ENCODE measurements at regions not wholly inside any gene's neighbourhood (a gene's known extent, or its start where the extent isn't known, plus 50 kb on each side); places are given as distances from the start of the nearest gene placed in this dataset.

GRCh38 chr4:157706155-157706554 lies 466.7 kb downstream of the GASK1B start:
- Histone ChIP-seq H3K27ac (no peak overlapping the region), H3K36me3 (no peaks in the 10 kb centered on the region), H3K9me3 (no peaks in the 10 kb centered on the region), H3K4me3 (no peak overlapping the region), H3K4me1 (no peaks in the 10 kb centered on the region), H3K27me3 (no peaks in the 10 kb centered on the region)
- DNase-seq (ENCODE audit: low spot score in 2 of 2): no peak
- intact Hi-C loops (cut with DNase I; ENCODE audit: low total_unique reads): no loop called here
- no peak for TF ChIP-seq CTCF (IDR thresholded peaks at IDR 0.05)
- no peak for TF ChIP-seq POLR2AphosphoS5 (IDR thresholded peaks at IDR 0.05)
- TF ChIP-seq POLR2A (IDR thresholded peaks at IDR 0.05): no peak

GRCh38 chr4:157702831-157703230 lies 470.0 kb downstream of the GASK1B start:
- TF ChIP-seq POLR2A (IDR thresholded peaks at IDR 0.05) (no peak), CTCF (IDR thresholded peaks at IDR 0.05) (no peak), POLR2AphosphoS5 (IDR thresholded peaks at IDR 0.05) (no peak)
- Histone ChIP-seq H3K4me1 (no peaks in the 10 kb centered on the region), H3K27me3 (no peaks in the 10 kb centered on the region), H3K27ac (no peak overlapping the region), H3K4me3 (no peak overlapping the region), H3K9me3 (no peaks in the 10 kb centered on the region), H3K36me3 (no peaks in the 10 kb centered on the region)
- DNase-seq (ENCODE audit: low spot score in 2 of 2): no peak
- intact Hi-C loops (cut with DNase I; ENCODE audit: low total_unique reads): no loop called here

- Histone ChIP-seq H3K36me3 (no peaks in the 10 kb centered on the region), H3K4me3 (no peak overlapping the region), H3K9me3 (no peaks in the 10 kb centered on the region), H3K4me1 (no peaks in the 10 kb centered on the region), H3K27ac (no peak overlapping the region), H3K27me3 (no peaks in the 10 kb centered on the region)
- intact Hi-C loops (cut with DNase I; ENCODE audit: low total_unique reads): no loop called here
- no peak for TF ChIP-seq CTCF (IDR thresholded peaks at IDR 0.05)
- no peak for TF ChIP-seq POLR2A (IDR thresholded peaks at IDR 0.05)
- no peak for TF ChIP-seq POLR2AphosphoS5 (IDR thresholded peaks at IDR 0.05)
- DNase-seq (ENCODE audit: low spot score in 2 of 2): no peak
These were observed 471.2 kb downstream of the GASK1B start for GRCh38 chr4:157701695-157701994.

GRCh38 chr4:157700898-157701694 lies 471.7 kb downstream of the GASK1B start:
- TF ChIP-seq CTCF (IDR thresholded peaks at IDR 0.05): no peak
- TF ChIP-seq POLR2AphosphoS5 (IDR thresholded peaks at IDR 0.05): no peak
- no peak for TF ChIP-seq POLR2A (IDR thresholded peaks at IDR 0.05)
- Histone ChIP-seq H3K4me3 (no peak overlapping the region), H3K36me3 (no peaks in the 10 kb centered on the region), H3K27me3 (no peaks in the 10 kb centered on the region), H3K9me3 (no peaks in the 10 kb centered on the region), H3K27ac (no peak overlapping the region), H3K4me1 (no peaks in the 10 kb centered on the region)
- intact Hi-C loops (cut with DNase I; ENCODE audit: low total_unique reads): no loop called here
- no peak for DNase-seq (ENCODE audit: low spot score in 2 of 2)

GRCh38 chr4:157689476-157689875 lies 468.9 kb downstream of the GRIA2 start:
- Histone ChIP-seq H3K36me3 (no peaks in the 10 kb centered on the region), H3K9me3 (no peaks in the 10 kb centered on the region), H3K4me3 (no peak overlapping the region), H3K4me1 (no peaks in the 10 kb centered on the region), H3K27me3 (no peaks in the 10 kb centered on the region), H3K27ac (no peak overlapping the region)
- intact Hi-C loops (cut with DNase I; ENCODE audit: low total_unique reads): no loop called here
- DNase-seq (ENCODE audit: low spot score in 2 of 2): no peak
- TF ChIP-seq CTCF (IDR thresholded peaks at IDR 0.05) (no peak), POLR2A (IDR thresholded peaks at IDR 0.05) (no peak), POLR2AphosphoS5 (IDR thresholded peaks at IDR 0.05) (no peak)
